Retinal pigment epithelial cell (primary cell): ENCODE measurements at regions not wholly inside any gene's neighbourhood (a gene's known extent, or its start where the extent isn't known, plus 50 kb on each side); places are given as distances from the start of the nearest gene placed in this dataset.
"Not testable (repeated sequence)": the region's sequence is repeated elsewhere in the genome, so short reads cannot be mapped to it uniquely, and the experiment has no call there.

Source experiments
- DNase-seq: peaks from one replicate; pipeline ENCODE4 v3.0.0-alpha.2; 2010; ENCODE audit warnings: low read depth
- H3K4me3 ChIP-seq: 2 replicates; pipeline ENCODE4 v1.5.1; 2011; ENCODE audit warnings: mild to moderate bottlenecking, low read length, control low read depth, moderate library complexity
- TF ChIP-seq, protein P1 (sequence below): conservative IDR thresholded peaks from 2 replicates; pipeline ENCODE4 v1.5.1; 2011; ENCODE audit warnings: low read depth, low read length, control low read depth, inconsistent platforms

DNA sequence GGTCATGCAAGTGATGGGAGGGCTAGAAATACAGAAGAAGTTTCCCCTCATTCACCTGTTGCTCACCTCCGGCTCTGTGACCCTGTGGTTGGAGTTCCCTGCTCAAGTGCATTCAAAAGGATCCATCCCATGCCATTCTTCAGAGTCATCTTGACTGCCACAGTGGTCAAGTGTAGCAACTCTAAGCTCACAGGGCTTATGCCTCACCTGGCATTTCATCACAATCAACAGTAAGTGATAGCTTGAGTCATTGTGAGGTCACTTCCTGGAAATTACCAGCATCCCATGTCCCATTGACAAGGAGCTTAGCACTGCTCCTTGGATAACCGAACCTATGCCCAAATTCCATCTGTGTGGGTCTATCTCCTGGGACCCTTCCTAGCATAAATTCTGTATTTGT, 55.6 kb downstream of the OR4C45 start:
- no peak overlapping the region for H3K4me3 ChIP-seq
- DNase-seq: no peak
- TF ChIP-seq, protein P1, sequence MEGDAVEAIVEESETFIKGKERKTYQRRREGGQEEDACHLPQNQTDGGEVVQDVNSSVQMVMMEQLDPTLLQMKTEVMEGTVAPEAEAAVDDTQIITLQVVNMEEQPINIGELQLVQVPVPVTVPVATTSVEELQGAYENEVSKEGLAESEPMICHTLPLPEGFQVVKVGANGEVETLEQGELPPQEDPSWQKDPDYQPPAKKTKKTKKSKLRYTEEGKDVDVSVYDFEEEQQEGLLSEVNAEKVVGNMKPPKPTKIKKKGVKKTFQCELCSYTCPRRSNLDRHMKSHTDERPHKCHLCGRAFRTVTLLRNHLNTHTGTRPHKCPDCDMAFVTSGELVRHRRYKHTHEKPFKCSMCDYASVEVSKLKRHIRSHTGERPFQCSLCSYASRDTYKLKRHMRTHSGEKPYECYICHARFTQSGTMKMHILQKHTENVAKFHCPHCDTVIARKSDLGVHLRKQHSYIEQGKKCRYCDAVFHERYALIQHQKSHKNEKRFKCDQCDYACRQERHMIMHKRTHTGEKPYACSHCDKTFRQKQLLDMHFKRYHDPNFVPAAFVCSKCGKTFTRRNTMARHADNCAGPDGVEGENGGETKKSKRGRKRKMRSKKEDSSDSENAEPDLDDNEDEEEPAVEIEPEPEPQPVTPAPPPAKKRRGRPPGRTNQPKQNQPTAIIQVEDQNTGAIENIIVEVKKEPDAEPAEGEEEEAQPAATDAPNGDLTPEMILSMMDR: no peak

DNA sequence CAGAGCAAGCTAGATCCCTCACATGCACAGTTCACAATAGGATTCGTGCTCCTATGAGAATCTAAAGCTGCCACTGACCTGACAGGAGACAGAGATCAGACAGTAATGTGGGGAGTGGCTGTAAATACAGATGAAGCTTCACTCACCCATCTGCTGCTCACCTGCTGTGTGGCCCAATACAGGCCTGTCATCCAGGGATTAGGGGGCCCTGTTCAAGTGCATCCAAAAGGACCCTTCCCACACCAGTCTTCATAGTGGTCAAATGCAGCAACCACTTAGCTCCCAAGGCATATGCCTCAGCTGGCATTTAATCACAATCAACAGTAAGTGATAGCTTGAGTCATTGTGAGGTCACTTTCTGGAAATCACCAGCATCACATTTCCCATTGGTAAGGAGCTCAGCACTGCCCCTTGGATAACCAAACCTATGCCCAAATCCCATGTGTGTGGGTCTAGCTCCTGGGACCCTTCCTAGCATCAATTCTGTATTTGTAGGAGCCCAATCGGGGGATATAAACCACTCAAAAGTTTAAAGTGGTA, 65.6 kb downstream of the OR4C45 start:
- H3K4me3 ChIP-seq: no peak overlapping the region
- TF ChIP-seq, protein P1: no peak
- no peak for DNase-seq

DNA sequence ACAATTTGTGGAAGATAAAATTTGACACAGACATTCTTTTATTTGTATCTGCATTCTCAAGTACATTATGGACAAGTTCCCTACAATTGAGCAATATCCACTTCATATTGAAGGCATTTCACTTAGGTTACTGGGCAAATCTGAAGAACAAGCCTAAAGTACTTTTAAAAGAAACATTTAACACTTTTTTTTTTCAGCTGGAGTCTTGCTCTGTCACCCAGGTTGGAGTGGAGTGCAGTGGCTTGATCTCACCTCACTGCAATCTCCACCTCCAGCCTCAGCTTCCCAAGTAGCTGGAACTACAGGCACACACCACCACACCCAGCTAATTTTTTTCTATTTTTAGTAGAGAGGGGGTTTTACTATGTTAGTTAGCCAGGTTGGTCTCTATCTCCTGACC, 70.2 kb downstream of the OR4C45 start:
- no peak for DNase-seq
- TF ChIP-seq, protein P1: no peak
- no peak overlapping the region for H3K4me3 ChIP-seq

DNA sequence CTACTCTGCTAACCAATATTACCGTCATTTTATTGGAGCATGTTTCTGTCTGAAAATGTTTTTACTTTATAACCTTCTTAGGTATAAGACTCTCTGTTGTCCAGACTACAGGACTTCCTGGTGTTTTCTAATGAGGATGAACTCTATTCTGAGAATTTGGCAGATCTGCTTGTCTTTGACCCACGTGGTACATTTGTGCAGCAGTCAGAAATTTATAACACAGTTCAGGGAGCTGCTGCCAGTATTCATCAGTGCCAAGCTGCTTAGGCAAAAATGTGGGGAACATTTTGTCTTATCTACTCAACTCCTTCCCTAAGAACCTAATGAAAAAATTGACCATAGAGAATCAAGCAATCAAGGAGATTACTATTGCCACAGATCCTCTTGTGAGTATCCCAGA, 108.0 kb downstream of the OR4C45 start:
- not testable (repeated sequence) for H3K4me3 ChIP-seq, DNase-seq

DNA sequence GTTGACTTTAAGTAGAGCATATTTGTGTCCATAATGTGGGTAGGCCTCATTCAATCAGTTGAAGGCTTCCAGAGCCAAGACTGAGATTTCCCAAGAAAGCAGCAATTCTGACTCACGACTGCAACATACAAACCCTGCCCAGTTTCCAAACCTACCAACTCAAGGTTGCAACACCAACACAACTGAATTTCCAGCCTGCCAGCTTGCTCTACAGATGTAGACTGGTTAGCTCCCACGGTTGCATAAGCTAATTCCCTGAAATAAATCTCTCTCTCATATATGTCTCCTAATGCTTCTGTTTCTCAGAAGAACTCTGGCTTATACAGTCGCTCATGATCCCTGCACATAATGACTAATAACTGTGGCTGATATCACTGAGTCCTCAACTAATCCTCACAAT, 113.6 kb downstream of the OR4C45 start:
- H3K4me3 ChIP-seq, DNase-seq: not testable (repeated sequence)

DNA sequence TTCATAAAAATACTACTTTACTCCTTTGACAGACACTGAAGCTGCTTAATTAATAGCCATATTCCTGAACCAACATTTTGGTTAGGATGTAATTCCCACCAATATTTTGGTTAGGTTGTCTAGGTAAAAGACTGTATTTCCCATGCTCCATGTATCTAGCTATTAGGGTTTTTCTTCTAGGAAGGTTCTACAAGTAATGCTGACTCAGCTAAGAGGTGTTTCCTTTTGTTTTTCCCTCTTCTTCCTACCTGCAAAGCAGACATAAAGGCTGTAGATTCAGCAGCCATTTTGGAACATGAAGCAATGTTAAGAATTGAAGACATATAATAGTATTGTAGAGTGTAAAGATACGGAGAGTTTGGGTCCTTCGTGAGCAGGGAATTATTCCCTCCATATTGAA, 115.3 kb downstream of the OR4C45 start:
- not testable (repeated sequence) for H3K4me3 ChIP-seq, DNase-seq

DNA sequence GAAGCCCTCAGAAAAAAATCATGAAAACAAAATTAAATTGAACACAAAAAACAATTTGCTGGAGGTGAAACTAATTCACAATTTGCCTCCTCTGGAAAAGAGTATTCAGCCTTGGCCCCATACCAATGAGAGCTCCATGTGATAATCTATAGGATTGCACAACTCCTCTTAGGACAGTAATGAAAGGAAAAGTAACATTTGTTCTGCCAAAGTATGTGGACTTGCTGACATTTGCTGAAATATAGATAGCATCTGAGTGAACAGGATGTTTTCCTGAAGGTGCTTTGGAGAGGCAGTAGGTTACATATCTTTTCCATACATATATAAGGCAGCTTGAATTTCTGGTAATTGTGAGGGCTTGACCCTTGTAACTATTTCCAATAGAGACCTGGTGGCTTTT, 122.8 kb downstream of the OR4C45 start:
- DNase-seq: no peak
- H3K4me3 ChIP-seq: no peak overlapping the region
- TF ChIP-seq, protein P1: no peak

DNA sequence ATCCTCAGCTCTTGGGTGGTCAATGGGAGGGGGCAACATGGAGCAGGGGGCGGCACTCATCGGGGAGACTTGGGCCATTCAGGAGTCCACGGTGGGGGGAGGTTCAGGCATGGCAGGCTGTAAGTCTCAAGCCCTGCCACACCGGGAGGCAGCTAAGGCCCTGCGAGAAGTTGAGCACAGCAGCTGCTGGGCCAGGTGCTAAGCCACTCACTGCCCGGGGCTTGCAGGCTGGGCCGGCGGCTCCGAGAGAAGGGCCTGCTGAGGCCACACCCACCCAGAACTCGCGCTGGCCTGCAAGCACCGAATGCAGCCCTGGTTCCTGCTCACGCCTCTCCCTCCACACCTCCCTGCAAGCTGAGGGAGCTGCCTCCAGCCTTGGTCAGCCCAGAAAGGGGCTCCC, 131.4 kb downstream of the OR4C45 start:
- TF ChIP-seq, protein P1: no peak
- no peak for DNase-seq
- no peak overlapping the region for H3K4me3 ChIP-seq

DNA sequence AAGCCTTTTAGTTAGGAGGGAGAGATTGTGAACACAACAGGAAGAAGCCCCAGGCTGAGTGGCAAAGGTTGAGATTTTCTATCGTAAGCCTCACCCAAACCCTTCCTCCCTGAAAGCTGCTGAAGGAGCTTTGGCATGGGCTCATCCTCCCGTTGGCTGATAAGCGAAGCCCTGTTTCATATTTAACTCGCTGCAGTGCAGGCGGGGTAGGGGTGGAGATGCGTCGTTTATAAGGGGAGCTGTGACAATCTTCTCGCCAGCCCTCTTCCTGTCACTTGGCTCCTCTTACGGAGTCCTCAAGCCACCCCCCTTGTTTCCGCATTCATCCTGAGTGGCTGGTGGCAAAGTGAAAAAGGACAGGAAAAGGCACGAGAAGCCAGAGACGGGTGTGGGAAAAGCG, 137.0 kb downstream of the OR4C45 start:
- H3K4me3 ChIP-seq: no peak overlapping the region
- TF ChIP-seq, protein P1: no peak
- DNase-seq: no peak
